ENCODE measurements at regions not wholly inside any gene's neighbourhood (a gene's known extent, or its start where the extent isn't known, plus 50 kb on each side); places are given as distances from the start of the nearest gene placed in this dataset.

DNA sequence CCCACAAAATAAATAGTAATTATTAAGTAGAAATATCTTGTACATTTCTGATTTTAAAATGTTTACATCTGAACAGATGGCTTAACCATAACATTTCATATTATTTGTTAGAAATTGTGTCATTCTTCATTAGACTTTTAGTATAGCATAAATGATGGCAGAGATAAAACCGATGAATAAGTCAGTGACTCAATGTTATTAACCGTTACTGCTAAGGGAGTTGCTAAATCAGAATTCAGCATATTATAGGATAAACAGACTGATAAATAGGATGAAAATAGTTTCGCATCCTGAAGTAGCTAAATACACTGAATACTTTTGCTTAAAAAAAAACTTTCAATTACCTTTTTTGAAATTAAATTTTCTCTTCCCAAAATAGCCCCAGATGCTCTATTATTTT is 610.6 kb upstream of the ZP4 start:
- no peak for TF ChIP-seq REST (IDR thresholded peaks at IDR 0.05)
- no peak for TF ChIP-seq CTCF (IDR thresholded peaks at IDR 0.05; ENCODE audit: low read depth, low read length, missing input control)
- no peak for TF ChIP-seq FOXA1 (IDR thresholded peaks at IDR 0.05)
- TF ChIP-seq HNF4A (conservative IDR thresholded peaks at IDR 0.05): no peak
- TF ChIP-seq TAF1 (conservative IDR thresholded peaks at IDR 0.05): no peak
- TF ChIP-seq RAD21 (IDR thresholded peaks at IDR 0.05): no peak
- no peak for TF ChIP-seq YY1 (IDR thresholded peaks at IDR 0.05)
- TF ChIP-seq, protein P1, sequence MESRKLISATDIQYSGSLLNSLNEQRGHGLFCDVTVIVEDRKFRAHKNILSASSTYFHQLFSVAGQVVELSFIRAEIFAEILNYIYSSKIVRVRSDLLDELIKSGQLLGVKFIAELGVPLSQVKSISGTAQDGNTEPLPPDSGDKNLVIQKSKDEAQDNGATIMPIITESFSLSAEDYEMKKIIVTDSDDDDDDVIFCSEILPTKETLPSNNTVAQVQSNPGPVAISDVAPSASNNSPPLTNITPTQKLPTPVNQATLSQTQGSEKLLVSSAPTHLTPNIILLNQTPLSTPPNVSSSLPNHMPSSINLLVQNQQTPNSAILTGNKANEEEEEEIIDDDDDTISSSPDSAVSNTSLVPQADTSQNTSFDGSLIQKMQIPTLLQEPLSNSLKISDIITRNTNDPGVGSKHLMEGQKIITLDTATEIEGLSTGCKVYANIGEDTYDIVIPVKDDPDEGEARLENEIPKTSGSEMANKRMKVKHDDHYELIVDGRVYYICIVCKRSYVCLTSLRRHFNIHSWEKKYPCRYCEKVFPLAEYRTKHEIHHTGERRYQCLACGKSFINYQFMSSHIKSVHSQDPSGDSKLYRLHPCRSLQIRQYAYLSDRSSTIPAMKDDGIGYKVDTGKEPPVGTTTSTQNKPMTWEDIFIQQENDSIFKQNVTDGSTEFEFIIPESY (IDR thresholded peaks at IDR 0.05): no peak
- no peak for TF ChIP-seq GABPA (IDR thresholded peaks at IDR 0.05 in 1 of 2, conservative IDR thresholded peaks at IDR 0.05 in 1 of 2)
- TF ChIP-seq SP1 (IDR thresholded peaks at IDR 0.05): no peak
